PC-9 (cell line): ENCODE measurements at regions not wholly inside any gene's neighbourhood (a gene's known extent, or its start where the extent isn't known, plus 50 kb on each side); places are given as distances from the start of the nearest gene placed in this dataset.

ENCODE experiments used
- BruUV-seq: library from RNA; stranded (reverse); fragments of 400-500 nt; replicated peaks from 2 replicates; lab custom pipeline; 2021; lab: Mats Ljungman, UMichigan
- CTCF ChIA-PET: fragments of 300-600 bp; sonication (Branson Sonifier 250); formaldehyde crosslinking; loops from one replicate; lab custom pipeline; 2022; ENCODE audit warnings: antibody characterized with exemption; lab: Charles Lee
- POLR2A ChIA-PET: fragments of 300-600 bp; sonication (Branson Sonifier 250); formaldehyde crosslinking; loops from one replicate; lab custom pipeline; 2022; ENCODE audit warnings: antibody characterized with exemption; ENCODE audit not compliant: unreplicated experiment; lab: Charles Lee
- DNase-seq, 2 experiments: peaks; one replicate each; pipeline versions ENCODE4 v3.0.0 to v3.0.0-alpha.2; 2015 to 2022; ENCODE audit warnings: mixed read lengths in 1 of 2
- H2AFZ ChIP-seq: fragments of 200-600 bp; sonication (generic); 2 replicates; pipeline ENCODE4 v1.8.1; 2017; ENCODE audit warnings: antibody characterized with exemption
- H3F3A ChIP-seq: fragments of 200-600 bp; sonication (generic); 2 replicates; pipeline ENCODE4 v1.8.1; 2017; ENCODE audit warnings: antibody characterized with exemption, mild to moderate bottlenecking, low read depth; ENCODE audit not compliant: insufficient read depth
- H3K27ac ChIP-seq: fragments of 200-600 bp; sonication (generic); 2 replicates; pipeline ENCODE4 v1.6.1; 2016; ENCODE audit warnings: mixed run types
- H3K27me3 ChIP-seq: fragments of 200-600 bp; sonication (generic); 2 replicates; pipeline ENCODE4 v1.6.1; 2016; ENCODE audit warnings: low read depth, mixed run types; ENCODE audit not compliant: insufficient read depth
- H3K36me3 ChIP-seq: fragments of 200-600 bp; sonication (generic); 2 replicates; pipeline ENCODE4 v1.6.1; 2016; ENCODE audit warnings: low read depth, mixed run types
- H3K4me1 ChIP-seq: fragments of 200-600 bp; sonication (generic); replicated peaks from 2 replicates; pipeline ENCODE4 v1.6.1; 2016; ENCODE audit warnings: mixed run types; ENCODE audit not compliant: insufficient read depth
- H3K4me2 ChIP-seq: fragments of 200-600 bp; sonication (generic); 2 replicates; pipeline ENCODE4 v1.6.1; 2017; ENCODE audit warnings: mixed run types
- H3K4me3 ChIP-seq: fragments of 200-600 bp; sonication (generic); 2 replicates; pipeline ENCODE4 v1.6.1; 2016; ENCODE audit warnings: mixed run types
- H3K79me2 ChIP-seq: fragments of 200-600 bp; sonication (generic); 2 replicates; pipeline ENCODE4 v1.6.1; 2017; ENCODE audit warnings: low read depth, mixed run types
- H3K9me2 ChIP-seq: fragments of 200-600 bp; sonication (generic); 2 replicates; pipeline ENCODE4 v1.8.1; 2017; ENCODE audit warnings: mild to moderate bottlenecking; ENCODE audit not compliant: insufficient read depth
- H3K9me3 ChIP-seq: fragments of 200-600 bp; sonication (generic); 2 replicates; pipeline ENCODE4 v1.8.1; 2016; ENCODE audit warnings: low read depth; ENCODE audit not compliant: insufficient read depth
- H4K20me1 ChIP-seq: fragments of 200-600 bp; sonication (generic); 2 replicates; pipeline ENCODE4 v1.8.1; 2017; ENCODE audit not compliant: insufficient read depth
- EZH2 ChIP-seq: fragments of 200-600 bp; sonication (generic); IDR thresholded peaks from 2 replicates; pipeline ENCODE4 v1.8.0; 2017; ENCODE audit warnings: antibody characterized with exemption, low read depth
- intact Hi-C: fragments of 100-400 bp; cut with micrococcal nuclease; formaldehyde crosslinking; loops from one replicate; pipeline ENCODE4 v1.10.0; 2022; ENCODE audit not compliant: unreplicated experiment
- TF ChIP-seq, protein P1 (sequence below): fragments of 200-600 bp; sonication (generic); conservative IDR thresholded peaks from 2 replicates; pipeline ENCODE4 v1.6.1; 2017; ENCODE audit warnings: mixed run types, antibody characterized with exemption, mild to moderate bottlenecking, moderate library complexity

GRCh38 chr17:27403480-27404005 is 52.7 kb upstream of the KSR1 start:
- intact Hi-C loops: no loop called here
- H3K9me2 ChIP-seq: no peaks in the 10 kb centered on the region
- no peak overlapping the region for H3K4me3 ChIP-seq
- H3K27ac ChIP-seq: no peak overlapping the region
- no TSS peak for BruUV-seq
- H3K27me3 ChIP-seq: no peaks in the 10 kb centered on the region
- no peak for TF ChIP-seq EZH2
- H3K36me3 ChIP-seq: no peaks in the 10 kb centered on the region
- H3K79me2 ChIP-seq: no peaks in the 10 kb centered on the region
- H3F3A ChIP-seq: no peaks in the 10 kb centered on the region
- no peaks in the 10 kb centered on the region for H4K20me1 ChIP-seq
- no peak overlapping the region for H2AFZ ChIP-seq
- ChIA-PET POLR2A (no interaction called here), CTCF (no interaction called here)
- H3K4me1 ChIP-seq: peaks cover 4% of the 10 kb centered on the region; the same call in 1 of the 2 replicates
- no peak for DNase-seq
- no peak overlapping the region for H3K4me2 ChIP-seq
- H3K9me3 ChIP-seq: no peaks in the 10 kb centered on the region

DNA sequence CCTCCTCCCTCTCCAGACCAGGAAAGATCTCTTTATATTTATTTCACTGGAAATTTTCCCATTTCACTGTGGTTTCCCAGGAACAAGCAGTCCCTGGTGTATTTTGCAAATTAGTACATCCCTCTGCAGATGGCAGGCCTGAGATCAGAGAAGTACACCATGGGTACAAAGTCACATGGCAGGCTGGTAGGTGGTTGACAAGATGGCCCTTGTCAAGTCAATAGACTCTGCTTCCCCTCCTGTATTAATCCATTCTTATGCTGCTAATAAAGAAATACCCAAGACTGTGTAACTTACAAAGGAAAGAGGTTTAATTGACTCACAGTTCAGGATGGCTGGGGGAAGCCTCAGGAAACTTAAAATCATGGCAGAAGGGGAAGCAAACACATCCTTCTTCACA is 51.6 kb upstream of the KSR1 start:
- Histone ChIP-seq H2AFZ (no peak overlapping the region), H3K36me3 (no peaks in the 10 kb centered on the region), H3F3A (no peaks in the 10 kb centered on the region), H3K79me2 (no peaks in the 10 kb centered on the region), H3K9me3 (no peaks in the 10 kb centered on the region), H3K4me2 (no peak overlapping the region), H4K20me1 (no peaks in the 10 kb centered on the region), H3K4me1 (peaks cover 9% of the 10 kb centered on the region; the same call in 1 of the 2 replicates), H3K27me3 (no peaks in the 10 kb centered on the region), H3K27ac (no peak overlapping the region), H3K9me2 (no peaks in the 10 kb centered on the region), H3K4me3 (no peak overlapping the region)
- POLR2A ChIA-PET: no interaction called here
- no peak for DNase-seq
- no TSS peak for BruUV-seq
- intact Hi-C loops: no loop called here
- CTCF ChIA-PET: no interaction called here
- no peak for TF ChIP-seq EZH2
- TF ChIP-seq, protein P1, sequence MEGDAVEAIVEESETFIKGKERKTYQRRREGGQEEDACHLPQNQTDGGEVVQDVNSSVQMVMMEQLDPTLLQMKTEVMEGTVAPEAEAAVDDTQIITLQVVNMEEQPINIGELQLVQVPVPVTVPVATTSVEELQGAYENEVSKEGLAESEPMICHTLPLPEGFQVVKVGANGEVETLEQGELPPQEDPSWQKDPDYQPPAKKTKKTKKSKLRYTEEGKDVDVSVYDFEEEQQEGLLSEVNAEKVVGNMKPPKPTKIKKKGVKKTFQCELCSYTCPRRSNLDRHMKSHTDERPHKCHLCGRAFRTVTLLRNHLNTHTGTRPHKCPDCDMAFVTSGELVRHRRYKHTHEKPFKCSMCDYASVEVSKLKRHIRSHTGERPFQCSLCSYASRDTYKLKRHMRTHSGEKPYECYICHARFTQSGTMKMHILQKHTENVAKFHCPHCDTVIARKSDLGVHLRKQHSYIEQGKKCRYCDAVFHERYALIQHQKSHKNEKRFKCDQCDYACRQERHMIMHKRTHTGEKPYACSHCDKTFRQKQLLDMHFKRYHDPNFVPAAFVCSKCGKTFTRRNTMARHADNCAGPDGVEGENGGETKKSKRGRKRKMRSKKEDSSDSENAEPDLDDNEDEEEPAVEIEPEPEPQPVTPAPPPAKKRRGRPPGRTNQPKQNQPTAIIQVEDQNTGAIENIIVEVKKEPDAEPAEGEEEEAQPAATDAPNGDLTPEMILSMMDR: no peak
